Skeletal muscle satellite cell (primary cell): ENCODE measurements at regions not wholly inside any gene's neighbourhood (a gene's known extent, or its start where the extent isn't known, plus 50 kb on each side); places are given as distances from the start of the nearest gene placed in this dataset.

Source experiments
- H3K27me3 ChIP-seq: 2 replicates; pipeline ENCODE4 v1.7.0; 2013; ENCODE audit warnings: low read length; ENCODE audit not compliant: control insufficient read depth, insufficient read depth
- H3K36me3 ChIP-seq: 2 replicates; pipeline ENCODE4 v1.7.0; 2013; ENCODE audit warnings: mild to moderate bottlenecking, control low read depth, low read length; ENCODE audit not compliant: insufficient read depth
- H3K4me1 ChIP-seq: 2 replicates; pipeline ENCODE4 v1.7.0; 2013; ENCODE audit warnings: low read length; ENCODE audit not compliant: control insufficient read depth, insufficient read depth
- H3K4me2 ChIP-seq: 2 replicates; pipeline ENCODE4 v1.7.0; 2013; ENCODE audit warnings: mild to moderate bottlenecking, low read length
- H3K4me3 ChIP-seq: 2 replicates; pipeline ENCODE4 v1.7.0; 2013; ENCODE audit warnings: low read length
- H3K9ac ChIP-seq: 2 replicates; pipeline ENCODE4 v1.7.0; 2013; ENCODE audit warnings: mild to moderate bottlenecking, low read depth, low read length, moderate library complexity
- H3K9me3 ChIP-seq: replicated peaks from 2 replicates; pipeline ENCODE4 v1.7.0; 2013; ENCODE audit warnings: mild to moderate bottlenecking, control low read depth, low read length

- H3K9ac ChIP-seq: no peak overlapping the region
- no peak overlapping the region for H3K4me2 ChIP-seq
Measured at GRCh38 chr12:125320177-125320576, 254.9 kb downstream of the AACS start.

GRCh38 chr12:125324861-125325490, 259.7 kb downstream of the AACS start:
- Histone ChIP-seq H3K4me1 (no peaks in the 10 kb centered on the region), H3K36me3 (no peaks in the 10 kb centered on the region), H3K9ac (no peak overlapping the region), H3K27me3 (no peaks in the 10 kb centered on the region), H3K4me3 (no peak overlapping the region), H3K4me2 (no peak overlapping the region), H3K9me3 (no peaks in the 10 kb centered on the region)

More at GRCh38 chr12:125320177-125320576, 254.9 kb downstream of the AACS start:
- no peaks in the 10 kb centered on the region for H3K4me1 ChIP-seq
- H3K9me3 ChIP-seq: no peaks in the 10 kb centered on the region
- no peaks in the 10 kb centered on the region for H3K36me3 ChIP-seq
- no peaks in the 10 kb centered on the region for H3K27me3 ChIP-seq
- H3K4me3 ChIP-seq: no peak overlapping the region

GRCh38 chr12:125329239-125330102, 264.2 kb downstream of the AACS start:
- H3K9me3 ChIP-seq: no peaks in the 10 kb centered on the region
- no peak overlapping the region for H3K9ac ChIP-seq
- H3K4me2 ChIP-seq: no peak overlapping the region
- H3K27me3 ChIP-seq: peaks cover 4% of the 10 kb centered on the region
- no peak overlapping the region for H3K4me3 ChIP-seq
- H3K36me3 ChIP-seq: no peaks in the 10 kb centered on the region
- no peaks in the 10 kb centered on the region for H3K4me1 ChIP-seq

GRCh38 chr12:125330645-125331341, 265.6 kb downstream of the AACS start:
- H3K27me3 ChIP-seq: peaks cover 4% of the 10 kb centered on the region
- H3K9ac ChIP-seq: peak overlapping the region; percentile 68
- no peaks in the 10 kb centered on the region for H3K9me3 ChIP-seq
- peak overlapping the region; percentile 70 for H3K4me3 ChIP-seq
- H3K36me3 ChIP-seq: no peaks in the 10 kb centered on the region
- H3K4me2 ChIP-seq: peak overlapping the region; percentile 92
- H3K4me1 ChIP-seq: no peaks in the 10 kb centered on the region

- peaks cover 4% of the 10 kb centered on the region for H3K27me3 ChIP-seq
- peak overlapping the region; percentile 68 for H3K9ac ChIP-seq
- H3K9me3 ChIP-seq: no peaks in the 10 kb centered on the region
- no peaks in the 10 kb centered on the region for H3K4me1 ChIP-seq
- H3K4me2 ChIP-seq: peak overlapping the region; percentile 92
- peak overlapping the region; percentile 70 for H3K4me3 ChIP-seq
- no peaks in the 10 kb centered on the region for H3K36me3 ChIP-seq
Measured at GRCh38 chr12:125331342-125332052, 266.3 kb downstream of the AACS start.

- Histone ChIP-seq H3K4me3 (no peak overlapping the region), H3K36me3 (no peaks in the 10 kb centered on the region), H3K27me3 (peaks cover 4% of the 10 kb centered on the region), H3K4me2 (no peak overlapping the region), H3K4me1 (no peaks in the 10 kb centered on the region), H3K9me3 (no peaks in the 10 kb centered on the region), H3K9ac (no peak overlapping the region)
Measured at GRCh38 chr12:125332900-125333299, 267.7 kb downstream of the AACS start.

- Histone ChIP-seq H3K27me3 (peaks cover 4% of the 10 kb centered on the region), H3K36me3 (no peaks in the 10 kb centered on the region), H3K4me2 (no peak overlapping the region), H3K9ac (no peak overlapping the region), H3K4me3 (no peak overlapping the region), H3K4me1 (no peaks in the 10 kb centered on the region), H3K9me3 (no peaks in the 10 kb centered on the region)
Measured at GRCh38 chr12:125336246-125336645, 271.0 kb downstream of the AACS start.

- no peak overlapping the region for H3K9ac ChIP-seq
- no peak overlapping the region for H3K4me2 ChIP-seq
- H3K4me1 ChIP-seq: no peaks in the 10 kb centered on the region
- no peaks in the 10 kb centered on the region for H3K27me3 ChIP-seq
- H3K4me3 ChIP-seq: no peak overlapping the region
- H3K9me3 ChIP-seq: no peaks in the 10 kb centered on the region
- H3K36me3 ChIP-seq: no peaks in the 10 kb centered on the region
Measured at GRCh38 chr12:125340791-125341190, 275.6 kb downstream of the AACS start.

- H3K4me2 ChIP-seq: no peak overlapping the region
- H3K4me1 ChIP-seq: no peaks in the 10 kb centered on the region
- no peaks in the 10 kb centered on the region for H3K36me3 ChIP-seq
- no peaks in the 10 kb centered on the region for H3K27me3 ChIP-seq
- H3K9ac ChIP-seq: no peak overlapping the region
- no peak overlapping the region for H3K4me3 ChIP-seq
- no peaks in the 10 kb centered on the region for H3K9me3 ChIP-seq
Measured at GRCh38 chr12:125341422-125341821, 276.2 kb downstream of the AACS start.

- Histone ChIP-seq H3K27me3 (no peaks in the 10 kb centered on the region), H3K9me3 (no peaks in the 10 kb centered on the region), H3K4me2 (no peak overlapping the region), H3K4me1 (no peaks in the 10 kb centered on the region), H3K4me3 (no peak overlapping the region), H3K36me3 (no peaks in the 10 kb centered on the region), H3K9ac (no peak overlapping the region)
Measured at GRCh38 chr12:125343649-125344048, 278.4 kb downstream of the AACS start.

- no peak overlapping the region for H3K4me2 ChIP-seq
- no peaks in the 10 kb centered on the region for H3K36me3 ChIP-seq
- H3K27me3 ChIP-seq: no peaks in the 10 kb centered on the region
- no peak overlapping the region for H3K9ac ChIP-seq
- H3K9me3 ChIP-seq: no peaks in the 10 kb centered on the region
- H3K4me1 ChIP-seq: no peaks in the 10 kb centered on the region
- H3K4me3 ChIP-seq: no peak overlapping the region
Measured at GRCh38 chr12:125346362-125346761, 281.1 kb downstream of the AACS start.
